ENCODE measurements at regions not wholly inside any gene's neighbourhood (a gene's known extent, or its start where the extent isn't known, plus 50 kb on each side); places are given as distances from the start of the nearest gene placed in this dataset.

GRCh38 chr2:137842430-137842829, 121.8 kb upstream of the HNMT start:
- TF ChIP-seq POLR2A (IDR thresholded peaks at IDR 0.05; ENCODE audit: extremely low read depth, insufficient read length) = no peak
- no peak for TF ChIP-seq MAX (IDR thresholded peaks at IDR 0.05; ENCODE audit: low read depth, low read length)
- no peak for TF ChIP-seq CTCF (IDR thresholded peaks at IDR 0.05; ENCODE audit: low read depth, low read length)
